ENCODE measurements at regions not wholly inside any gene's neighbourhood (a gene's known extent, or its start where the extent isn't known, plus 50 kb on each side); places are given as distances from the start of the nearest gene placed in this dataset.

DNA sequence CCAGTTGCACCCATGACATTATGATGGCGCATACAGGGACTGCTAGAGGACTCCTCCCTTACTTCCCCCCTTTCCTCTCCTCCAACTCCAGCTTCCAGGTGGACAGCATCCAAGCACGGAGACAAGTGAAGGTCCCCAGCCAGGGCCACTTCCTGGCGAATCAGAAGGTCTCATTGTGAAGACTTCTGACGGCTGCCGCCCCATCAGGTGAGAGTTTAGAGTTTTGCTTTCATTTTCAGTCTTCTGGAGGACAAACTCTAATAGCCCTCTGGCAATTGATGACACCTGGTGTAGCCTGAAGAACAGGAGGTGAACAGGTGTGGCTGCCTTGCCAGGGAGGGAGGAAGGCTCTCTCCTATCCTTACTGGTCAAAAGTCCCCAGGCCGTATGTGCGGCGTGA is 77.3 kb upstream of the KCNH7 start:
- DNase-seq (ENCODE audit: low read depth), result no peak
- no peak for TF ChIP-seq CTCF (IDR thresholded peaks at IDR 0.05; ENCODE audit: low read length, missing control alignments)
- H3K4me3 ChIP-seq (replicated peaks; ENCODE audit: low read depth, low read length), result no peak overlapping the region

GRCh38 chr2:162914161-162914560 is 75.6 kb upstream of the KCNH7 start:
- TF ChIP-seq CTCF (IDR thresholded peaks at IDR 0.05; ENCODE audit: low read length, missing control alignments), result no peak
- DNase-seq (ENCODE audit: low read depth), result no peak
- H3K4me3 ChIP-seq (replicated peaks; ENCODE audit: low read depth, low read length), result no peak overlapping the region

DNA sequence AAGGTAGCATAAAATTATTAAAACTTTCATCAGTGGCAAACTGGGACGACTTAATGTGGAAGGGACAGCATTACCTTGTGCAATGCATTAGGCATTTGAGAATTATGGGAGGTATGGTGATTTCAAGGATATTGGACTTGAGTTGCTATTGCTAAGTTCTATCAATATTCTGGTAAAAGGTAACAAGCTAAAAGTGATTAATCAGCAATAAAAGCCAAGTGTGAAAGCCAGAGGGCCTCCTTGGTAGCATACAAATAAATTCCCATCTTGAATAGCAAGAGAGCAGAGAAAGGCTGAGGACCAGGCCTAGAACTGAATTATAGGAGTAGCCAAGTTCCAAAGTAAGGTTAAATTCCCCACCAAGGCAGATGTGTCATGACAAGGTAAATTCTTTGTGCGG is 74.2 kb upstream of the KCNH7 start:
- DNase-seq (ENCODE audit: low read depth), result no peak
- no peak for TF ChIP-seq CTCF (IDR thresholded peaks at IDR 0.05; ENCODE audit: low read length, missing control alignments)
- no peak overlapping the region for H3K4me3 ChIP-seq (replicated peaks; ENCODE audit: low read depth, low read length)

DNA sequence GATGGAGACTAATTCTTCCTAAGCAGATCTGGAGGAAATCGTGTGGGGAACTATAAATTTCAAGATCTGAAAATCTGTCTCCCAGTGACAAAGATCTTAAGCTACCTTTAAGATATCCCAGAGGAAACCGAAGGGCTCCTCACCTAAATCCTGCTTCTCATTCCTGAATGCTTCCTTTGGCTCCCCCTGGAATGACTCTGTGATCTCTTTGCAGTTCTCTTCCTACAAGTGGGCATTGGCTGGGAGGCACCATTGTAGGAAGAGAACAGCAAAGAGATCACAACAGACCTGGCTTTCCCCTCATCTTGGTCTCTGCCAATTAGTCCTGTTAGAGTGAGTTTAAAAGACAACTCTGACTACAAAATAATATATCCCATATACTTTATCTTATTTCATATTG is 70.0 kb upstream of the KCNH7 start:
- no peak for TF ChIP-seq CTCF (IDR thresholded peaks at IDR 0.05; ENCODE audit: low read length, missing control alignments)
- no peak for DNase-seq (ENCODE audit: low read depth)
- no peak overlapping the region for H3K4me3 ChIP-seq (replicated peaks; ENCODE audit: low read depth, low read length)

DNA sequence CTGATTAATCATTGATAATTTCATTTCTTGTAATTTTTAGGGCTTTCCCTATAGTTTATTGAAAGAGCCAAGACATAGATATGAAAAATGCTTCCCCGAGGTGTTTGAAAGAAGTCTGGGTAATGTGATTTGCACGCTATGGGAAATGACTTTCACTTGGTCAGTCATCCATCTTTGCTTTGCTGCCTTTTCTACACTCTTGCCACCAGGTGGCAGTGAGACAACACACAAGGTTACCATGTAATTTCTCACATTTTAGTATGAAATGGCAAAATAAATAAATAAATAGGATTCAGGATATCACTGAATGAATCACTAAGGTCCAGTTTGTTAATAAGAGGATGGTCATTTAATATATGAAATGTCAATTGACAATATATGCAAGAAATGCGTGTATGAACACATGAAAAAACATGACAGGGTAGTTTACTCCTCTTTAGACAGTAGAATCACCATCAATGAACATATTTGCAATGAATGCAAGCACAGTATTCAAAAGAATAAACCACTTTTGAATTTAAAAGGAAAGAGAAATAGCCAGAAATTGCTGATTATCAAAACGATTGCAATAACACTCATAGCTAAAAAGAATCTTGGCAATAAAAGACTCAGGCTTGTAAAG is 52.2 kb upstream of the KCNH7 start:
- no peak overlapping the region for H3K4me3 ChIP-seq (replicated peaks; ENCODE audit: low read depth, low read length)
- peak; percentile 81 for DNase-seq (ENCODE audit: low read depth)
- peak; percentile 95 for TF ChIP-seq CTCF (IDR thresholded peaks at IDR 0.05; ENCODE audit: low read length, missing control alignments)

DNA sequence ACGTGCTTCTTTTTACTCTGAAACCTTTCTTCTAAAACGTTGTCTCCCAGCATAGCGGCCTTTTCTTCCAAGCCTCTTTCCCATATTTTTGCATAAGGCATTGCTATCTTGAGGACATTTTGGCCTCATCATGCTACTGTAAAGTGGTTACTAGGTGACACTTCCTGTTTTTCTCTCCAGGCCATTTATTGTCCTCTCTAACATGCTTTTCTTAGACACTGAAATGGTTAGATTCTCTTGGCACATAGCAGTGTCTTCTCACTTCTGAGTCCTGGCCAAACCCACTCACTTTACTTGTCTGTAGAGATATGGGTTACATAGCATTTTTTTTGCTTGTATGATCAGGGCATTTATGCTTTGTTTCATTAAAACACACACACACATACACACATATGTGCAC is 50.1 kb upstream of the KCNH7 start:
- TF ChIP-seq CTCF (IDR thresholded peaks at IDR 0.05; ENCODE audit: low read length, missing control alignments), result no peak
- DNase-seq (ENCODE audit: low read depth), result peak; percentile 33
- H3K4me3 ChIP-seq (replicated peaks; ENCODE audit: low read depth, low read length), result no peak overlapping the region
